ENCODE measurements at regions not wholly inside any gene's neighbourhood (a gene's known extent, or its start where the extent isn't known, plus 50 kb on each side); places are given as distances from the start of the nearest gene placed in this dataset.
A peak's percentile ranks its signal among the peaks of the same experiment; 100 is the strongest.

DNA sequence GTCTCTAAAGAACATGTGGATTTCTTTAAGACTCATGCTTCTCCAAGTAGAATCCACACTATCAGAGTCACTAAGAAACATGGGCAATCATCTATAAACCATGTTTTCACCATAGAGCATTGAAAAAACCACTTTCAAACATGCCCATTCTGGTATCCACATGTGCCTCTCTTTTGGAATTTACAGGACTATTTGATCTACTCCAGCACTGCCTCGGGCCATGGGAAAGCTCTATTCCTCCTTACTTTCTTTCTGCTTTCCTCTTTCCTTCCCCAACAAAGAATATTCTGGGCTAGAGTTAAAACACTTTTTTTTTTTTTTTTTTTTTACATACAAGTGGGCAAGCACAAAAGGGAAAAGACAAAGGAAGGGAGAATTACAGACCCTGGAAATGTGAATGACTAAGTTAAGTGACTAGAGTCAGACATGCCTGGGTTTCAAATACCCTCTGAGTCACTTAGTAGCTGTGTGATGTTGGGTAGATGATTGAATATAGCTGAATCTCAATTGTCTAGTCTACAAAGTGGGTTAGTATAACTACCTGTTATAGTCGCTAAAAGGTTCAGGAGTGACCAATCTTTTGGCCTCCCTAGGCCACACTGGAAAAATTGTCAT is 847.7 kb upstream of the INTU start:
- DNase-seq (ENCODE audit: low spot score in 2 of 2) = no peak
- Mint-ChIP-seq H3K36me3 (no peaks in the 10 kb centered on the region), H3K9me3 (peaks cover 0 to 7% of the 10 kb centered on the region in 2 donors), H3K27ac (no peak overlapping the region)
- no peak for ATAC-seq

DNA sequence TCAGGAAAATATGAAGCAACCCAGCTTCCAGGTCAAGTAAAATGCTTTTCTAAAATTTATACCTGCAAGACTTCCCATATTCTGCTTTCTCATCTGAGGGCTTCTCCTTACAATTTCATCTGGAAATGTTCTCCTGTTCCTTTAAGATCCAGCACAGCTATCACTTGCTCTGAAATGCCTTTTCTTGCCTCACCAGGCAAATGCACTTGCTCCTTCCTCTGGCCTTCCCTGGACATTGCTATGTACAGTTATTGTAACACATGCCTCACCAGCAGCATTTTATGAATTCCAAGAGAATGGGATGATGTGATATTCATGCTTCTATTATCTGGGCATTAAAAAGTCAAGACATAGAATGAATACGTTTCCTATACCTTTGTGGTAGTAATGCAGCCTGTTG is 842.1 kb upstream of the INTU start:
- no peak overlapping the region for H3K27ac Mint-ChIP-seq
- no peak for DNase-seq (ENCODE audit: low spot score in 2 of 2)
- ATAC-seq = no peak
- H3K36me3 Mint-ChIP-seq = no peaks in the 10 kb centered on the region
- peaks cover 0 to 10% of the 10 kb centered on the region in 2 donors for H3K9me3 Mint-ChIP-seq

DNA sequence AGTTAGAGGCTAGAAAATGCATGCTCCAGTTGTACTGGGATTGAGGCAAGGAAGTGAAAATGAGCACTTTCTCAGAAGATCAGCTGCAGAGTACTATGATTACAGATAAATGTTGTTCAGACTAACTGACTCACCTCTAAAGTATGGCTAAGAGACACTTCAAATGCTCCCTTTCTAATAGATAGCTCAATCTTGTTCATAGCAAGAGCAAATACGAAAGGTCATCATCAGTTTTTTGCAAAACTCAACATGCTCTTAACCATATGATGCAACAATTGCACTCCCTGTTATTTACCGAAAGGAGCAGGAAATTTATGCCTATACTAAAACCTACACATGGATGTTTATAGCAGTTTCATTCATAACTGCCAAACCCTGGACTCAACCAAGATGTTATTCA is 838.4 kb upstream of the INTU start:
- no peak for DNase-seq (ENCODE audit: low spot score in 2 of 2)
- Mint-ChIP-seq H3K9me3 (peaks cover 0 to 3% of the 10 kb centered on the region in 2 donors), H3K27ac (no peak overlapping the region), H3K36me3 (no peaks in the 10 kb centered on the region)
- no peak for ATAC-seq

DNA sequence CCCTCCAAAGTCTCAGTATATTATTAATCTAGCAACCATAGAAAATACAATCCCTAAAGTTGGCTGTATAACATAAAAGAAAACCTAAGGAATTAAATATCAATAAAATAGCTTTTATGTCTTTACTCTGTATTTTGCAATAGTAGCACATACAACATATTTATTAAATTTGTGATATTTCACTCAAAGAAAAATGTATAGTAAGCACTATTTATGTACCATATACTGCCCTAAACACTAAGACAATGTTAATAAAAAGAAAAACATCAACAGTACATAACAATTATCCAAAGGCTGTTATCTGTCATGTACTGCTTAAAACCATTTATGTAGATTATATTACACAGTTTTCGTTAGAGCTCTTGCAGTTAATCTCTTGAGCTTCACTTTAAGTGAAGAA is 834.5 kb upstream of the INTU start:
- Mint-ChIP-seq H3K27ac (no peak overlapping the region), H3K9me3 (no peaks in the 10 kb centered on the region), H3K36me3 (no peaks in the 10 kb centered on the region)
- ATAC-seq (no peak), DNase-seq (ENCODE audit: low spot score in 2 of 2) (no peak)

DNA sequence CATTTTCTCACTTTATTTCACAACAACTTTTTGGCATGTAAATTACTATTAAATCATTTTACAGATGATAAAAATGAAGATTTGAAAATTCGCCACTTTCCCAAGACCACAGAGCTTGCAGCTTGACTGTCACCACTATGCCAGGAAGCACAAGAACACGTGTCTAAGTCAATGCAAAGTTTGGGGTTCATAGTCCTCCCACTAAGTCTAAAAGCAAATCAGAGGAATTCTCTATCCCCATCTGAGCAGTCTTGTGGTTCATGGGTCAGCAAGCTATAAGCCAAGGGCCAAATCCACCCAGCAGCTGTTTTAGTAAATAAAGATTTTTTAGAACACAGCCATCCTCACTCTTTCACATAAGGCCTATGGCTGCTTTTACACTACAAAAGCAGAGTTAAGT is 833.3 kb upstream of the INTU start:
- no peak for DNase-seq (ENCODE audit: low spot score in 2 of 2)
- H3K36me3 Mint-ChIP-seq = no peaks in the 10 kb centered on the region
- ATAC-seq = no peak
- H3K9me3 Mint-ChIP-seq = peaks cover 5 to 6% of the 10 kb centered on the region in 2 donors
- H3K27ac Mint-ChIP-seq = no peak overlapping the region

DNA sequence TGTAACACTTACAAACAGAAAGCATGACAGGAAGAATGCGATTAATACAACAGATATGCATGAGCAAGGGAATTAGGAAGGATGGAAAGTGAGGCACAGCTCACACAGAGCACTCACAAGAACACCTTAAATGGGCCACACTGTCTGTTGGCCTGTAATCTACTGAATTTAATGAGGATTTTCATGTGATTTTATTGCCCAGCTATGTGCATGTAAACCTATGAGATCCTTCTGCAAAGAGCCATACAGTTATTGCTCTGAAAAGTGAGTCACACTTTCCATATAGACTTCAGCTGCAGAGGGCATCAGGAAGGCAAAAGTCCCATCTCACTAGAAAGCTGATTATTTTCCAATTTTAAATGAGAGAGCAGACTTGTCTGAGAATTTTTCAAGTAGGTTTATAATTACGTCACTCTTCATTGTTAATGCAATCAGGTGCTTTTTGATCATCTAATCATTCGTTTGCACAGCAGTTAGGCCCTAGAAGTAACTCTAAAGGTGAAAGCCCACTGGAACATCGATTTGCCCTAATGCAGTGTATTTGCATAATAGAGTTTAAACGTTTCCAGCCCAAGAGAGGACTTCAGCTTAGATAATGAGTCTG is 832.7 kb upstream of the INTU start:
- H3K36me3 Mint-ChIP-seq = no peaks in the 10 kb centered on the region
- no peak for ATAC-seq
- H3K27ac Mint-ChIP-seq = no peak overlapping the region
- DNase-seq (ENCODE audit: low spot score in 2 of 2) = no peak
- H3K9me3 Mint-ChIP-seq = peaks cover 5 to 6% of the 10 kb centered on the region in 2 donors

DNA sequence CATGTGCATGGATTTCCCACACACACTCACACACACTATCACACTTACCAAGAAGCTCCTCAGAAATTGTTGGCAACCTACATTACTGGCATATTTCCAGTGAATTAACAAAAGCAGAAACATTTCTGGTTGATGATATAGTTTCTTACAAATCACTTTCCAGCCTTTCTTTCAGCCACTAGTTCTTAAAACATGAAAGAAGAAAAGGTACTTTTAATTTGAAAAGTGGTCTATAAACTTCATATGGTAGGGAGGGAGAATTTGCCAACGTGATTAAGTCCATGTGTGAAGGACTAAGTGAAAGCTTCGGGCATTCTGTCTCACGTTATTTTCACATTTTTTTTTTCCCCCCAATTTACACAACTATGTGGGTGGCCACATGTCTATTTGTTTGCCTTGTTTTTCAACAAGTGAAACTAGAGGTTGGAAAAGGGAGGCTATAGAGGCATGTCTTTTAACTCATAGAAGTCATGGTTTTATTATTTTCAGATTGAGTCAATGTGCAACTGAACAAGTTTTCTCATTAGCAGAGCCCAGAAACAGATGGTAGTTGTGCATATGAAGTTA is 832.1 kb upstream of the INTU start:
- H3K27ac Mint-ChIP-seq = no peak overlapping the region
- no peaks in the 10 kb centered on the region for H3K36me3 Mint-ChIP-seq
- ATAC-seq (no peak), DNase-seq (ENCODE audit: low spot score in 2 of 2) (no peak)
- H3K9me3 Mint-ChIP-seq = peaks cover 5 to 9% of the 10 kb centered on the region in 2 donors

DNA sequence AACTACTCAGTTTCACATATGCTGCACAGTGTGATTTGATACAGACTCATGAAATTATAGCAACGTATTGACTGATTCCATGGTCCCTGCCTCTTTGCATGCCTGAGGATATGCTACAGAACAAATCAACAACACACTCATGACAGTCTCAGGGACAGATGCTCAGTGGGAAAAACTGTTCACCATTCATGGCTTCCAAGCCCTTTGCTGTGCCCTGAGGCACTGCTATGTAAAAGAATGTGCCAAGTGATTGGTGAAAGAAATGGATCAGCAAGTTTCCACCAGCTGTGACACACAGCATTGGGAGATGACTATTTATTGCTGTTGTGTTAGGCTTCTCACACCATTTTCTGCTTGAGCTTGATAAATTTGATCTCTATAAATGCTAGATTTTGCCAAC is 825.6 kb upstream of the INTU start:
- no peak overlapping the region for H3K27ac Mint-ChIP-seq
- no peak for DNase-seq (ENCODE audit: low spot score in 2 of 2)
- no peak for ATAC-seq
- H3K9me3 Mint-ChIP-seq = peaks cover 5 to 10% of the 10 kb centered on the region in 2 donors
- no peaks in the 10 kb centered on the region for H3K36me3 Mint-ChIP-seq

DNA sequence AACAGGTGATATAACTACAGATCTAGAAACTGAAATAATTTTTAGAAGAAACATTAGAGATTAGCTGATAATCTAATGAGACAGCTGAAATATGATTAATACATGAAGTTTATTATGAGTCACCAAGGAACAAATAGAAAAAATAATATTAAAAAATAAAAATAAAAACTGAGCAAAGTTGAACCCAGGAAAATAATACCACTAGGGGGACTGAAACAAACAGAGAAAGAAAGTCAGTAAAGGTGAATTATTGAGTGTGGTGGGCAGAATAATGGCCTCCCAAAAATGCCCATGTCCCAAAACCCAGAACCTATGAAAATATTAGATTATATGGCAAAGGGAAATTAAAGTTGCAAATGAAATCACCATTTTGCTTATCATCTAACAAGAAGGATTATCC is 820.7 kb upstream of the INTU start:
- Mint-ChIP-seq H3K36me3 (peaks cover 0 to 4% of the 10 kb centered on the region in 2 donors), H3K9me3 (peaks cover 6 to 16% of the 10 kb centered on the region in 2 donors), H3K27ac (no peak overlapping the region)
- DNase-seq (ENCODE audit: low spot score in 2 of 2) (no peak), ATAC-seq (no peak)

DNA sequence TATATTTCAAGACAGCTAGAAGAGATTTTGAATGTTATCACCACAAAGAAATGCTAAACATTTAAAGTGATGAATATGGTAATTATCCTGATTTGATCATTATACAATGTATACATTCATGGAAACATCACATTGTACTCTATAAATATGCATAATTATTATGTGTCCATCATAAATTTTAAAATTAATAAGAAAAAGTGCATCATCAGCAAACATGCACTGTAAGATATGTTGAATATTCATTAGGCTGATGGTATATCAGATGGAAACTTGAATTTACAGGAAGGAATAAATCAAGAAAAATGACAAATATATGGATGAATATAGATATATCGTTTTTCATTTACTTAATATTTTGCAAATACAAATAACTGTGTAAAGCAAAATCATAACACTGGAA is 812.1 kb upstream of the INTU start:
- Mint-ChIP-seq H3K27ac (no peak overlapping the region), H3K36me3 (no peaks in the 10 kb centered on the region), H3K9me3 (peaks cover 12% of the 10 kb centered on the region in 2 donors)
- ATAC-seq (no peak), DNase-seq (ENCODE audit: low spot score in 2 of 2) (no peak)

DNA sequence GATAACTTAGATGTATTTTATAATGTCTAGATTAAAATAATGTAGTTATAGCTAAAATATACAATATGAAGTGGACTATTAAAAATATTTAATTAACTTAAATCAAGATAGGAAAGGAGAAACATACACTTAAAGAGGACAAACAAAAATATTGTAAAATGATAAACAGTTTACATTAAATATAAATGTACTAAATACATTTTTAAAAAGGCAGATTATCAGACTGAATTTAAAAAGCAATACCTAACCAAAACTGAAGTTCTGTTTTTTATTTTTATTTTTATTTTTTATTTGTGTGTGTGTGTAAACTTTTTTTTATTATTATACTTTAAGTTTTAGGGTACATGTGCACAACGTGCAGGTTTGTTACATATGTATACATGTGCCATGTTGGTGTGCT is 811.6 kb upstream of the INTU start:
- Mint-ChIP-seq H3K27ac (no peak overlapping the region), H3K9me3 (peaks cover 9 to 12% of the 10 kb centered on the region in 2 donors), H3K36me3 (no peaks in the 10 kb centered on the region)
- DNase-seq (ENCODE audit: low spot score in 2 of 2) (no peak), ATAC-seq (no peak)

DNA sequence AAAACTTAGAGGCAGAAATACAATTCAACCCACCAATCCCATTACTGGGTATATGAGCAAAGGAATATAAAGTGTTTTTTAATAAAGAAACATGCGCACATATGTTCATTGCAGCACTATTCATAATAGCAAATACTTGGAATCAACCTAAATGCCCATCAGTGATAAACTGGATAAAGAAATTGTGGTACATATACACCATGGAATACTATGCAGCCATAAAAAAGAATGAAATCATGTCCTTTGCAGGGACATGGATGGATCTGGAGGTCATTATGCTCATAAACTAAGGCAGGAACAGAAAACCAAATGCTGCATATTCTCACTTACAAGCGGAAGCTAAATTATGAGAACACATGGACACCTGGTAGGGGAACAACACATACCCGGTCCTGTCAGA is 807.7 kb upstream of the INTU start:
- H3K27ac Mint-ChIP-seq = no peak overlapping the region
- DNase-seq (ENCODE audit: low spot score in 2 of 2) (no peak), ATAC-seq (no peak)
- H3K36me3 Mint-ChIP-seq = no peaks in the 10 kb centered on the region
- H3K9me3 Mint-ChIP-seq = peaks cover 7 to 14% of the 10 kb centered on the region in 2 donors

DNA sequence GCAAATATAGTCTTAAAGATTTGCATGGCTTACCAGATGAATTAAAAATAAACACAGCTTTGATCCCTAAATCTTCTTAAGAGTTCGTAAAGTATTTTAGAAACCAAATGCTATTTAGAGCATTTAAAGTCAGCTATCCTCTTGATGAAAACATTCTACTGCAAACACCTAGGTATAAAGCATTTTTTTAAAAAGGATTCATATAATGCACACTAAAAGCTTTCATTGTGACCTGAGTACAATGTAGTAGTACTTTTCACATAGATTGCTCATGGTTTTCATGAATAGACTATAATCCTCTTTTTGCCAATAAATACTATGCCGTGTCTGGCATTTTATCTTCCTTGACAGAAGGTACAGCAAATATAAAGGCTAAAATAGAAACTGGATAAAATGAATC is 805.1 kb upstream of the INTU start:
- ATAC-seq (no peak), DNase-seq (ENCODE audit: low spot score in 2 of 2) (no peak)
- H3K36me3 Mint-ChIP-seq = no peaks in the 10 kb centered on the region
- H3K9me3 Mint-ChIP-seq = peaks cover 18 to 24% of the 10 kb centered on the region in 2 donors
- no peak overlapping the region for H3K27ac Mint-ChIP-seq

DNA sequence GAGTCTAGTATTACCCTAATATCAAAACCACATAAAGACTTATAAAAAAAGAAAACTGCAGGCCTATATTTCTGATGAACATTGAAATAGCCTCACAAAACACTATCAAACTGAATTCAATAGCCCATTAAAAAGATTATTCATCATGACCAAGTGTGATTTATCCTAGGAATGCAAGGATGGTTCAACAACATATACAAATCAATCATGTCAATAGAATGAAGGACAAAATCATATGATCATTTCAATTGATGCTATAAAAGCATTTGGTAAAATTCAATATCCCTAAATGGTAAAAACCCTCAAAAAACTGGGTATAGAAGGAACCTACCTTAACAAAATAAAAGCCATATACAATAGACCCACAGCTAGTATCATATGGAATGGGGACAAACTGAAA is 797.9 kb upstream of the INTU start:
- H3K36me3 Mint-ChIP-seq = no peaks in the 10 kb centered on the region
- ATAC-seq (no peak), DNase-seq (ENCODE audit: low spot score in 2 of 2) (no peak)
- peaks cover 32 to 37% of the 10 kb centered on the region in 2 donors for H3K9me3 Mint-ChIP-seq
- H3K27ac Mint-ChIP-seq = no peak overlapping the region

DNA sequence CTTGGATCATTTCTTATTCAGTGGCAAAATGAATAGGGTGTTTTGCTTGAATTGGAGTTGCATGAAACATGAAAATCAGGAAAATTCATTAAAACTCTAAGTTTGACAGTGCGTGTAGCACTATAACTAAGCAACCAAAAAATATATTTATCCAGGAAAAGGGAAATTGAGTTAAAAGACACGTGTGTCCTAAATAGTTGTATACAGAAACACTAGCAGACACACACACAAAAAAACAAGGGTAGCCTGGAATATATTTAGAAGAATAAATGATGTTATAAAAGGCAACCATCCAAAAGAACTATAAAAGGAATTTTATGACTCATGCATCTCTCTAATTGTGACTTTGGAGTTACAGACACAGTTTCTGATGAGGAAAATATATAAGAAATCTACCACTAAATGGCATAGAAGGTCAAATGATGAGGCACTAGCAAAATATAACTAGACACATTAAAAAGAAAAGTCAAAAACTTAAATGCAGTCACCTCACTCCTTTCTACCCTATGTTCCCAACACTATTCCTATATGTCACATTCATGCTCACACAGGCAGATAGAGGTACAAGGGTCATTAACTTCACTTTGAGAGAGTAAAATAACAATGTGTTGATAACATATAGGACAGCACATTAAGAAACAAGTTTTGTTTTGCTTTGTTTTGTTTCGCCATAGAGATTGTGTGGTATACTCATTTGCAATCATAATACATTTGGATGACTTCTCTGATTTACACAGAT is 793.6 kb upstream of the INTU start:
- Mint-ChIP-seq H3K27ac (no peak overlapping the region), H3K36me3 (no peaks in the 10 kb centered on the region), H3K9me3 (peaks cover 17 to 18% of the 10 kb centered on the region in 2 donors)
- DNase-seq (ENCODE audit: low spot score in 2 of 2) (no peak), ATAC-seq (no peak)

DNA sequence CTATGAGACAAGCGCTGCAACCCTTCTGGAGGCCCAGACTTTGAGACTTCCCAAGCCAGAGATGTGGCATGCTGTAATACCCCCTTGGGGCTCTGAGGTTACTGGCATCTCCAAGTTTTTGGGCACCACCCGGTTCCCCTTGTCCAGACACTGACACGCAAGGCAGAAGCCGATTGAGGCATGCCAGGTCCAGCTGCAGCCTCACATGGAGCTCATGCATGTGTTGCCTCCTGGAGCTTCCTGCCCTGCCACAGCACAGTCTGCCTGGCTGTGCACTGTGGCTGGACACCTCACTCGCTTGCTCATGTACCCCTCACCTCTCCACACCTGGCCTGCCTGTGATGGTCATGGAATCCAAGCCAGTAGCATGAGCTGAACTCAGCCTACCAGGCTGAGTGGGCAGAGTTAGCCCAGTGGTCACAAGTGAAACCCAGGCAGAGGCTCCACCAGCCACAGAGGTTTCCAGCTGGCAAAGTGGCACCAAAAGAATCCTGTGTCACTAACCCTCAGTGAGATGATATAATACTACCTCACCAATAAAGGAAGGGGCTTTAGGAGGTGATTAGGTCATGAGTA is 789.2 kb upstream of the INTU start:
- Mint-ChIP-seq H3K9me3 (peaks cover 11 to 15% of the 10 kb centered on the region in 2 donors), H3K27ac (no peak overlapping the region)

DNA sequence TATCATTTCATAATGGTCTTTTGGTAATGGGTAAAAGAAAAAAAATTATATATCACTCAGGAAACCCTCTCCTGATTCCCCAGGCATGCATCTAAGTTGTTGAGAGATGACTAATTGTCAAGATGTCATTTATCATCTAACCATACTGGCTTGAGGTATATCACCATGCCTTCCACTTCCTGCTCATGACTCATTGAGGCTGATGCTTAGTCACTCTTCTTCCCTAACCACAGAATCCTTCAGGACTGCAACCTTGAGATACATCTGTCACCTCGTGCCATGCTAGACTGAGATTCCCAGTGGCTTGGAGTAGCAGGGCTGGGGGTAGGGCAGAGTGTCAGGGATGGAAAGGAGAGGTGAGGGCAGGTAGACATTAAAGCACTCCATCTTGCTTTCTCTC is 782.5 kb upstream of the INTU start:
- H3K9me3 Mint-ChIP-seq = peaks cover 6 to 21% of the 10 kb centered on the region in 2 donors
- DNase-seq (ENCODE audit: low spot score in 2 of 2) (no peak), ATAC-seq (no peak)
- no peak overlapping the region for H3K27ac Mint-ChIP-seq
- no peaks in the 10 kb centered on the region for H3K36me3 Mint-ChIP-seq

More for the DNA sequence above, 789.2 kb upstream of the INTU start:
- no peak for ATAC-seq
- no peaks in the 10 kb centered on the region for H3K36me3 Mint-ChIP-seq
- peak in 1 of 2 donors; percentile 26 for DNase-seq (ENCODE audit: low spot score in 2 of 2)

All from activated naive CD4-positive, alpha-beta T cell treated with anti-CD3 and anti-CD28 coated beads, Interleukin-2, amount 50 U/mL, for 72 hours (primary cell).